ENCODE measurements at regions not wholly inside any gene's neighbourhood (a gene's known extent, or its start where the extent isn't known, plus 50 kb on each side); places are given as distances from the start of the nearest gene placed in this dataset.
A peak's percentile ranks its signal among the peaks of the same experiment; 100 is the strongest.
"Not testable (repeated sequence)": the region's sequence is repeated elsewhere in the genome, so short reads cannot be mapped to it uniquely, and the experiment has no call there.

GRCh38 chrX:51047950-51048349 is 137.4 kb downstream of the BMP15 start:
- Histone ChIP-seq H3K27me3 (ENCODE audit: control insufficient read depth, insufficient read depth, low read length) (no peaks in the 10 kb centered on the region), H3K9me3 (ENCODE audit: control insufficient read depth, insufficient read depth, low read depth, low read length) (no peaks in the 10 kb centered on the region), H3K27ac (ENCODE audit: low read length) (no peak overlapping the region), H3K36me3 (ENCODE audit: control insufficient read depth, insufficient read depth, low read length) (no peaks in the 10 kb centered on the region), H3K4me3 (ENCODE audit: low read depth in 2 of 2, low read length in 2 of 2) (no peak overlapping the region), H3K4me1 (ENCODE audit: control insufficient read depth, insufficient read depth, low read length) (no peaks in the 10 kb centered on the region)
- DNase-seq (ENCODE audit: low read depth, low spot score) (no peak), ATAC-seq (no peak)
- ChIA-PET POLR2A (no interaction called here), CTCF (no interaction called here)
- intact Hi-C loops (cut with micrococcal nuclease; ENCODE audit: unreplicated experiment) (no loop called here), in situ Hi-C loops (cut with HindIII; ENCODE audit: low pct_unique_long_range_greater_than_20kb, low sequenced_read_pairs) (no loop called here)
- BruUV-seq (replicated peaks), result no TSS peak
- no peak for TF ChIP-seq POLR2AphosphoS5 (IDR thresholded peaks at IDR 0.05; ENCODE audit: low read depth, low read length)
- TF ChIP-seq CTCF (IDR thresholded peaks at IDR 0.05), result peak; percentile 26

DNA sequence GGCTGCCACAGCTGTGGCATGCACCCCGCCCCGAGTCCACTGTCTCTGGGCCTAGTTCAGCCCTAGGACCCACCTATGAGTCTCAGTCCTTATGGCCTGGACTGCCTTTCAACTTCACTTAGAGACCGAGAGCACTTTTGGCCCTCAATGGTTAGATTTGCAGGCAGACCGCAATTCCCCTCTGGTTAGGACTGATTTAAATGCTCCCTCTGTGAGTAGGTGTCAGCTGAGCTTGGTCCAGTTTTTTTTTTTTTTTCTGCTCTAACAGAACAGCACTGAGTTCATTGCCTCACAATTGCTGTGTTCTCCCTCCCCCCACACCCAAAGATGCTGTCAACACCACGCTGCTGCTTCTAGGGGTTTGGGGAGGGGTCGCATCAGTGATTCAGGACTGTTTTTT is 143.2 kb downstream of the BMP15 start:
- Histone ChIP-seq H3K27me3 (ENCODE audit: control insufficient read depth, insufficient read depth, low read length) (no peaks in the 10 kb centered on the region), H3K27ac (ENCODE audit: low read length) (no peak overlapping the region), H3K4me3 (ENCODE audit: low read depth in 2 of 2, low read length in 2 of 2) (no peak overlapping the region), H3K9me3 (ENCODE audit: control insufficient read depth, insufficient read depth, low read depth, low read length) (no peaks in the 10 kb centered on the region), H3K4me1 (ENCODE audit: control insufficient read depth, insufficient read depth, low read length) (no peaks in the 10 kb centered on the region), H3K36me3 (ENCODE audit: control insufficient read depth, insufficient read depth, low read length) (no peaks in the 10 kb centered on the region)
- CTCF ChIA-PET, result interaction anchor here (0.6 kb wide), 1 partner anchor 220 kb away, joined by 3 read pairs; no protein-coding TSS in a partner anchor
- DNase-seq (ENCODE audit: low read depth, low spot score) (no peak), ATAC-seq (no peak)
- intact Hi-C loops (cut with micrococcal nuclease; ENCODE audit: unreplicated experiment) (no loop called here), in situ Hi-C loops (cut with HindIII; ENCODE audit: low pct_unique_long_range_greater_than_20kb, low sequenced_read_pairs) (no loop called here)
- no TSS peak for BruUV-seq (replicated peaks)
- no peak for TF ChIP-seq CTCF (IDR thresholded peaks at IDR 0.05)
- no peak for TF ChIP-seq REST (IDR thresholded peaks at IDR 0.05; ENCODE audit: insufficient read depth in 1 of 2, low read depth in 2 of 2, low read length in 1 of 2)
- no peak for TF ChIP-seq SIN3A (IDR thresholded peaks at IDR 0.05; ENCODE audit: borderline replicate concordance, insufficient read depth, low read depth, low read length)
- TF ChIP-seq TCF7L2 (IDR thresholded peaks at IDR 0.05; ENCODE audit: low read depth, low read length), result no peak
- TF ChIP-seq POLR2AphosphoS5 (IDR thresholded peaks at IDR 0.05; ENCODE audit: low read depth, low read length), result no peak
- POLR2A ChIA-PET, result no interaction called here

DNA sequence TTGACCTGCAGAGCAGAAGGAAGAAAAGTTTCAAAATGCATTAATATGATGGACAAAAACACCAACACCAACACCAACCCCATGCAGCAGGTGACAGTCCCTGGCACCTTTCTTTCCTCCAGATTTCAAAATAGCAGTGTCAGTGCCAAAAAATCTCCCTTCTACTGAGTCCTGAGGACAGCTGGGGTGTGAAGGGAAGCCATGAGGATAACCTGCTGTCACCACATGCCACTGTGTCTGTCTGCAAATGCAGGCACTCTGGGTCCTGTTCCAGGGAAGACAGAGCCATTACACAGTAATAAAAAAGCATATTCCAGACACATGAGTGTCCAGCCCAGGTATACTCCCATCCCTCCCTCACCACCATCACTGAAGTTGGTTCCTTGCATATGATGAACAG is 187.5 kb downstream of the BMP15 start:
- CTCF ChIA-PET, result no interaction called here
- H3K9me3 ChIP-seq (ENCODE audit: control insufficient read depth, insufficient read depth, low read depth, low read length), result no peaks in the 10 kb centered on the region
- no peaks in the 10 kb centered on the region; the same call in 1 of the 2 replicates for H3K36me3 ChIP-seq (ENCODE audit: control insufficient read depth, insufficient read depth, low read length)
- H3K27me3 ChIP-seq (ENCODE audit: control insufficient read depth, insufficient read depth, low read length), result no peaks in the 10 kb centered on the region
- no TSS peak for BruUV-seq (replicated peaks)
- POLR2A ChIA-PET, result no interaction called here
- no peak overlapping the region for H3K4me3 ChIP-seq (ENCODE audit: low read depth in 2 of 2, low read length in 2 of 2)
- TF ChIP-seq CTCF (IDR thresholded peaks at IDR 0.05), result no peak
- DNase-seq (ENCODE audit: low read depth, low spot score), result no peak
- no peaks in the 10 kb centered on the region for H3K4me1 ChIP-seq (ENCODE audit: control insufficient read depth, insufficient read depth, low read length)
- H3K27ac ChIP-seq (ENCODE audit: low read length), result no peak overlapping the region
- no peak for ATAC-seq
- in situ Hi-C loops (cut with HindIII; ENCODE audit: low pct_unique_long_range_greater_than_20kb, low sequenced_read_pairs), result no loop called here
- intact Hi-C loops (cut with micrococcal nuclease; ENCODE audit: unreplicated experiment), result no loop called here

DNA sequence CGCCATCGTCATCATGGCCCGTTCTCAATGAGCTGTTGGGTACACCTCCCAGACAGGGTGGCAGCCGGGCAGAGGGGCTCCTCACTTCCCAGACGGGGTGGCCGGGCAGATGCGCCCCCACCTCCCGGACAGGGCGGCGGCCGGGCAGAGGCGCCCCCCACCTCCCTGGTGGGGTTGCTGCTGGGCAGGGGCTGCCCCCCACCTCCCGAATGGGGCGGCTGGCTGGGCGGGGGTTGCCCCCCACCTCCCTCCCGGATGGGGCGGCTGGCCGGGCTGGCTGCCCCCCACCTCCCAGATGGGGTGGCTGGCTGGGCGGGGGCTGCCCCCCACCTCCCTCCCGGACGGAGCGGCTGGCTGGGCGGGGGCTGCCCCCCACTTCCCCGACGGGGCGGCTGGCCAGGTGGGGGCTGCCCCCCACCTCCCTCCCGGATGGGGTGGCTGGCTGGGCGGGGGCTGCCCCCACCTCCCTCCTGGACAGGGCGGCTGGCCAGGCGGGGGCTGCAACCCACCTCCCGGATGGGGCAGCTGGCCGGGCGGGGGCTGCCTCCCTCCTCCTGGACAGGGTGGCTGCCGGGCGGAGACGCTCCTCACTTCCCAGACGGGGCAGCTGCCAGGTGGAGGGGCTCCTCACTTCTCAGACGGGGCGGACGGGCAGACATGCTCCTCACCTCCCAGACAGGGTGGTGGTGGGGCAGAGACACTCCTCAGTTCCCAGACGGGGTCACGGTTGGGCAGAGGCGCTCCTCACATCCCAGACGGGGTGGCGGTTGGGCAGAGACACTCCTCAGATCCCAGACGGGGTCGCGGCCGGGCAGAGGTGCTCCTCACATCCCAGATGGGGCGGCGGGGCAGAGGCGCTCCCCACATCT is 208.8 kb downstream of the BMP15 start:
- intact Hi-C loops (cut with micrococcal nuclease; ENCODE audit: unreplicated experiment); H3K27ac ChIP-seq (ENCODE audit: low read length); CTCF ChIA-PET: not testable (repeated sequence)

More for the DNA sequence above, 208.8 kb downstream of the BMP15 start:
- H3K9me3 ChIP-seq (ENCODE audit: control insufficient read depth, insufficient read depth, low read depth, low read length); DNase-seq (ENCODE audit: low read depth, low spot score); H3K4me3 ChIP-seq (ENCODE audit: low read depth in 2 of 2, low read length in 2 of 2); BruUV-seq (replicated peaks); H3K27me3 ChIP-seq (ENCODE audit: control insufficient read depth, insufficient read depth, low read length); H3K4me1 ChIP-seq (ENCODE audit: control insufficient read depth, insufficient read depth, low read length); POLR2A ChIA-PET; ATAC-seq; H3K36me3 ChIP-seq (ENCODE audit: control insufficient read depth, insufficient read depth, low read length); in situ Hi-C loops (cut with HindIII; ENCODE audit: low pct_unique_long_range_greater_than_20kb, low sequenced_read_pairs): not testable (repeated sequence)
